ENCODE measurements at regions not wholly inside any gene's neighbourhood (a gene's known extent, or its start where the extent isn't known, plus 50 kb on each side); places are given as distances from the start of the nearest gene placed in this dataset.

- Histone ChIP-seq H3K36me3 (replicated peaks in 1 of 2; ENCODE audit: control insufficient read depth in 1 of 2, insufficient read depth in 2 of 2, low read length in 2 of 2) (no peaks in the 10 kb centered on the region), H3K4me1 (ENCODE audit: insufficient read depth, low read length) (no peaks in the 10 kb centered on the region), H2AFZ (ENCODE audit: low read length) (no peak overlapping the region), H3K9ac (ENCODE audit: insufficient read depth, low read depth, low read length) (no peak overlapping the region), H3K4me2 (ENCODE audit: low read depth, low read length) (no peak overlapping the region), H4K20me1 (ENCODE audit: insufficient read depth, low read length) (no peaks in the 10 kb centered on the region), H3K27ac (ENCODE audit: extremely low read length, insufficient read depth, low read length) (no peak overlapping the region), H3K9me3 (ENCODE audit: low read length) (no peaks in the 10 kb centered on the region), H3K27me3 (ENCODE audit: control insufficient read depth in 1 of 2, insufficient read depth in 2 of 2, low read length in 2 of 2) (peaks cover 0 to 7% of the 10 kb centered on the region in 2 experiments; a peak in 2 of 5 replicates), H3K4me3 (replicated peaks in 1 of 3; ENCODE audit: insufficient read depth in 1 of 3, low read depth in 2 of 3, low read length in 3 of 3) (no peak overlapping the region), H3K79me2 (ENCODE audit: insufficient read depth, low read length) (no peaks in the 10 kb centered on the region)
- ChIA-PET CTCF (ENCODE audit: low intra/inter-chr PET ratio, low total read pairs) (no interaction called here), POLR2A (no interaction called here)
- no TSS peak for BruUV-seq (replicated peaks)
- no peak for FAIRE-seq
- ATAC-seq: no peak
- WGBS (ENCODE audit: low lambda C conversion rate): 13% methylated on average over 6 of the region's 6 CpGs
- in situ Hi-C loops (cut with HindIII; ENCODE audit: extremely low pct_ligation_motif_present, low pct_unique_long_range_greater_than_20kb): no loop called here
- intact Hi-C loops (cut with micrococcal nuclease; ENCODE audit: unreplicated experiment): no loop called here
- TF ChIP-seq STAG1 (CRISPR knock-in tag; IDR thresholded peaks at IDR 0.05): no peak
- no peak for TF ChIP-seq ZNF557 (CRISPR knock-in tag; IDR thresholded peaks at IDR 0.05)
- TF ChIP-seq YEATS2 (CRISPR knock-in tag; IDR thresholded peaks at IDR 0.05; ENCODE audit: borderline replicate concordance): no peak
- no peak for TF ChIP-seq ZNF292 (CRISPR knock-in tag; IDR thresholded peaks at IDR 0.05; ENCODE audit: borderline replicate concordance, low read depth)
- TF ChIP-seq POGZ (CRISPR knock-in tag; IDR thresholded peaks at IDR 0.05): no peak
- no peak for DNase-seq (ENCODE audit: low spot score)
These were observed 103.7 kb downstream of the NEUROD6 start for GRCh38 chr7:31236868-31237267.

DNA sequence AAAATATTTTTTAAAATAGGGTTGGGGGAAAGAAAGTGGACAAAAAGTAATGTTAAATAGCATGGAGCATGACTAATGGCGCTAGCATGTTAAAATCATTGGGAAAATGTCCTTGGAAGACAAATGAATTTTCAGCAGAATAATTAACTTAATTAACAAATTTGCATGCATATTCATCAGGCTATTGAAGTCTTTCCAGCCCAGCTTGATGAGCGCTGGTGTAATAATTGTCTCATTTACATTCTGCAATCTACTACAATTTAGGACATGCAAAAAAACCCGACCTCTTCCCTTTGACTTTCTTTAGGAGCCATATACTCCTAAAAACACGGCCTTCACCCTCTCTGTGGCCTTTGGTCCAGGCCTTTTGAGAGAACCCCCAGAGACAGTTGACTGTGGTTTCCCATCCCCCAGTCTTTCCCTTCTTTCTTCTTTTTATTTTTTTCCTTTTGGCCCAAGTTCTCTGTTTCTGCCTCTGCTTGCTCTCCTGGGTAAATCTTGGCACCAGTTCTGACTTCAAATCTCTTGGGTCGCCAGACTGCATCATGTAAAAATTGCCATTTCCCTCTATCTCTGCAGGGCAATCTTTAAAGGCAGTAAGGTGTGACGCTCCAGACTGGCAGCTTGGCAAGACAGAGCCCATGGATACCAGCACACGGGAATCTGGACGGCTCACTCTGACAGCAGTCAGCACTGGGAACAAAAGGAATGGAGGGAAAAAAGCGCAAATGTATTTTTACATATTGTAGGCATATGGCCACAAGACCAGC is 105.5 kb downstream of the NEUROD6 start:
- Histone ChIP-seq H3K4me2 (ENCODE audit: low read depth, low read length) (no peak overlapping the region), H3K27ac (ENCODE audit: extremely low read length, insufficient read depth, low read length) (no peak overlapping the region), H3K4me1 (ENCODE audit: insufficient read depth, low read length) (no peaks in the 10 kb centered on the region), H3K9ac (ENCODE audit: insufficient read depth, low read depth, low read length) (no peak overlapping the region), H3K79me2 (ENCODE audit: insufficient read depth, low read length) (no peaks in the 10 kb centered on the region), H4K20me1 (ENCODE audit: insufficient read depth, low read length) (no peaks in the 10 kb centered on the region), H3K4me3 (replicated peaks in 1 of 3; ENCODE audit: insufficient read depth in 1 of 3, low read depth in 2 of 3, low read length in 3 of 3) (no peak overlapping the region), H3K9me3 (ENCODE audit: low read length) (no peaks in the 10 kb centered on the region), H3K36me3 (replicated peaks in 1 of 2; ENCODE audit: control insufficient read depth in 1 of 2, insufficient read depth in 2 of 2, low read length in 2 of 2) (no peaks in the 10 kb centered on the region), H2AFZ (ENCODE audit: low read length) (no peak overlapping the region), H3K27me3 (ENCODE audit: control insufficient read depth in 1 of 2, insufficient read depth in 2 of 2, low read length in 2 of 2) (peaks cover 0 to 7% of the 10 kb centered on the region in 2 experiments; a peak in 2 of 5 replicates)
- no peak for FAIRE-seq
- CTCF ChIA-PET (ENCODE audit: low intra/inter-chr PET ratio, low total read pairs): no interaction called here
- no peak for DNase-seq (ENCODE audit: low spot score)
- in situ Hi-C loops (cut with HindIII; ENCODE audit: extremely low pct_ligation_motif_present, low pct_unique_long_range_greater_than_20kb): no loop called here
- intact Hi-C loops (cut with micrococcal nuclease; ENCODE audit: unreplicated experiment): no loop called here
- 13% methylated on average over 9 of the region's 9 CpGs for WGBS (ENCODE audit: low lambda C conversion rate)
- no TSS peak for BruUV-seq (replicated peaks)
- ATAC-seq: no peak
- POLR2A ChIA-PET: no interaction called here
- TF ChIP-seq ZNF503 (CRISPR knock-in tag; IDR thresholded peaks at IDR 0.05): no peak
- no peak for TF ChIP-seq RORA (CRISPR knock-in tag; IDR thresholded peaks at IDR 0.05)
- no peak for TF ChIP-seq ZNF629 (CRISPR knock-in tag; conservative IDR thresholded peaks at IDR 0.05)
- no peak for TF ChIP-seq YEATS2 (CRISPR knock-in tag; IDR thresholded peaks at IDR 0.05; ENCODE audit: borderline replicate concordance)
- no peak for TF ChIP-seq STAT6 (CRISPR knock-in tag; IDR thresholded peaks at IDR 0.05; ENCODE audit: borderline replicate concordance)
- no peak for TF ChIP-seq SIN3A (IDR thresholded peaks at IDR 0.05; ENCODE audit: borderline replicate concordance, low read depth, low read length)
- TF ChIP-seq, protein P1, sequence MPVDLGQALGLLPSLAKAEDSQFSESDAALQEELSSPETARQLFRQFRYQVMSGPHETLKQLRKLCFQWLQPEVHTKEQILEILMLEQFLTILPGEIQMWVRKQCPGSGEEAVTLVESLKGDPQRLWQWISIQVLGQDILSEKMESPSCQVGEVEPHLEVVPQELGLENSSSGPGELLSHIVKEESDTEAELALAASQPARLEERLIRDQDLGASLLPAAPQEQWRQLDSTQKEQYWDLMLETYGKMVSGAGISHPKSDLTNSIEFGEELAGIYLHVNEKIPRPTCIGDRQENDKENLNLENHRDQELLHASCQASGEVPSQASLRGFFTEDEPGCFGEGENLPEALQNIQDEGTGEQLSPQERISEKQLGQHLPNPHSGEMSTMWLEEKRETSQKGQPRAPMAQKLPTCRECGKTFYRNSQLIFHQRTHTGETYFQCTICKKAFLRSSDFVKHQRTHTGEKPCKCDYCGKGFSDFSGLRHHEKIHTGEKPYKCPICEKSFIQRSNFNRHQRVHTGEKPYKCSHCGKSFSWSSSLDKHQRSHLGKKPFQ (CRISPR knock-in tag; IDR thresholded peaks at IDR 0.05; ENCODE audit: insufficient replicate concordance): no peak
- TF ChIP-seq ETV5 (CRISPR knock-in tag; IDR thresholded peaks at IDR 0.05; ENCODE audit: borderline replicate concordance): no peak

Data from HepG2 (cell line).